HFFc6 (cell line): ENCODE measurements at regions not wholly inside any gene's neighbourhood (a gene's known extent, or its start where the extent isn't known, plus 50 kb on each side); places are given as distances from the start of the nearest gene placed in this dataset.
"Not testable (repeated sequence)": the region's sequence is repeated elsewhere in the genome, so short reads cannot be mapped to it uniquely, and the experiment has no call there.

Experiments used
- DNase-seq: peaks from one replicate; pipeline ENCODE4 v3.0.0-alpha.2; 2018
- H3K27ac Mint-ChIP-seq: 2 replicates; pipeline ENCODE4 v1.8.0; 2020; ENCODE audit warnings: mild to moderate bottlenecking, mixed read lengths
- H3K27me3 Mint-ChIP-seq: 2 replicates; pipeline ENCODE4 v1.8.0; 2021; ENCODE audit warnings: mild to moderate bottlenecking, moderate library complexity, mixed read lengths; ENCODE audit not compliant: insufficient read depth
- H3K36me3 Mint-ChIP-seq: 2 replicates; pipeline ENCODE4 v1.8.0; 2021; ENCODE audit warnings: low read depth, mixed read lengths
- H3K4me1 Mint-ChIP-seq: 2 replicates; pipeline ENCODE4 v1.8.0; 2020; ENCODE audit warnings: low read depth, mixed read lengths
- H3K4me3 Mint-ChIP-seq: 2 replicates; pipeline ENCODE4 v1.8.0; 2020; ENCODE audit warnings: mild to moderate bottlenecking, moderate library complexity, mixed read lengths
- H3K9me3 Mint-ChIP-seq: 2 replicates; pipeline ENCODE4 v1.8.0; 2020; ENCODE audit warnings: mild to moderate bottlenecking, mixed read lengths
- CTCF ChIP-seq: fragments of 200-600 bp; sonication (generic); IDR thresholded peaks from 2 replicates; pipeline ENCODE4 v1.5.0; 2021; ENCODE audit warnings: antibody characterized with exemption, mild to moderate bottlenecking

DNA sequence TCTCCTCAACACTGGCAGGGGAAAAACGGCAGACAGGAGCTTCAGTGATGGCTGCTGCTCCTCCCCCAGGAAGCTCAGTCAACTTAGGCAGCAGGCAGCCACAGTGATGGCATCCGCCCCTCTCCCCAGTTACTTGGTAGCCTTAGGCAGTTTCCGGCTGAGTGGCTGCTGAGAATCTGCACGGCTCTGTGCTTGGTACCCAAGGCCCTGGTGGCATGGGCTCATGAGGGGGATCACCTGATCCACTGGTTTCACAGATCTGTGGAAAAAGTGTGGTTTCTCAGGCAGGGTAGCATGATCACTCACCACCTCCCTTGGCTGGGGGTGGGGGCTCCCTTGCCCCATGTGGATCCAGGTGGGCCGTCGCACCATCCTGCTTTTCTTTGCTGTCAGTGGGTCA, 244.6 kb upstream of the MDGA2 start:
- Mint-ChIP-seq H3K36me3 (no peaks in the 10 kb centered on the region), H3K9me3 (peaks cover 27% of the 10 kb centered on the region), H3K4me1 (no peaks in the 10 kb centered on the region), H3K27me3 (no peaks in the 10 kb centered on the region; the same call in 1 of the 2 replicates), H3K27ac (no peak overlapping the region), H3K4me3 (no peak overlapping the region)
- no peak for DNase-seq
- TF ChIP-seq CTCF: no peak

GRCh38 chr14:47919334-47919846, 244.0 kb upstream of the MDGA2 start:
- H3K9me3 Mint-ChIP-seq: peaks cover 29% of the 10 kb centered on the region
- no peaks in the 10 kb centered on the region for H3K36me3 Mint-ChIP-seq
- H3K27me3 Mint-ChIP-seq: no peaks in the 10 kb centered on the region; the same call in 1 of the 2 replicates
- TF ChIP-seq CTCF: no peak
- H3K27ac Mint-ChIP-seq: no peak overlapping the region
- no peaks in the 10 kb centered on the region for H3K4me1 Mint-ChIP-seq
- H3K4me3 Mint-ChIP-seq: no peak overlapping the region
- no peak for DNase-seq

DNA sequence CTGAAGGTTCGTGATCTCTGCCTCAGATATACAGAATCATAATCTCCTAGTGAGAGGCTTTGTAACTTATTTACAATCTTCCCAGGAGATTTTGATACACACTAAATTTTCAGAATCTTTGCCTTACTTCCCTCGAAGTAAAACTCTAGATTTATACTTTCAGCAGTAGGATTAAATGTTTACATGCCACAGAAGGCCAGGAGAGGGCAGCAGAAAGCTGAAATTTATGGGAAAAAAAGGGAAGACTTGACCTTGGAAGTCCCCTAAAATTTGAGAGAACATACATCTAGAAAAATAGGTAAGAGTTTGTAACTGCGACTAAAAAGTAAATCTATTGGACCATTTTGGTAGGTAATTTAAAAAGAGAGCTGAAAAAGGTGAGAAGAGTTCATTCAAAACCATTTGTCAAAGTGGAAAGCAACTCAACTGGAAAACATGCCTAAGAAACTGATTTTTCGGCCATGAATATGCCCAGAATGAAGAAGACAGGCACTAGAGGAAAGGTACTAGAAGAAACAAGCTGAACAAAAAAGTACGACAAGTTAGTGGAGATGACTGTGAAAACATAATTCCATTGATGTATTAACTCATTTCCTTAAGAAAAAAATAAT, 242.0 kb upstream of the MDGA2 start:
- DNase-seq: no peak
- Mint-ChIP-seq H3K27me3 (no peaks in the 10 kb centered on the region; the same call in 1 of the 2 replicates), H3K36me3 (no peaks in the 10 kb centered on the region), H3K27ac (no peak overlapping the region), H3K4me1 (no peaks in the 10 kb centered on the region), H3K9me3 (peaks cover 10% of the 10 kb centered on the region), H3K4me3 (no peak overlapping the region)
- TF ChIP-seq CTCF: peak; percentile 65; the same call in 1 of the 2 replicates

- peaks cover 21% of the 10 kb centered on the region for H3K9me3 Mint-ChIP-seq
- DNase-seq, H3K27ac Mint-ChIP-seq, H3K4me3 Mint-ChIP-seq, H3K4me1 Mint-ChIP-seq, H3K36me3 Mint-ChIP-seq, H3K27me3 Mint-ChIP-seq: not testable (repeated sequence)
These were observed 225.7 kb upstream of the MDGA2 start for GRCh38 chr14:47901141-47901540.

- no peak overlapping the region for H3K4me3 Mint-ChIP-seq
- peaks cover 21% of the 10 kb centered on the region for H3K9me3 Mint-ChIP-seq
- no peaks in the 10 kb centered on the region for H3K4me1 Mint-ChIP-seq
- no peak overlapping the region for H3K27ac Mint-ChIP-seq
- H3K36me3 Mint-ChIP-seq: no peaks in the 10 kb centered on the region
- no peak for DNase-seq
- H3K27me3 Mint-ChIP-seq: no peaks in the 10 kb centered on the region
- no peak for TF ChIP-seq CTCF
These were observed 224.3 kb upstream of the MDGA2 start for GRCh38 chr14:47899685-47900084.

GRCh38 chr14:47874350-47874749, 198.9 kb upstream of the MDGA2 start:
- Mint-ChIP-seq H3K27ac (no peak overlapping the region), H3K27me3 (no peaks in the 10 kb centered on the region), H3K4me3 (no peak overlapping the region), H3K9me3 (peaks cover 43% of the 10 kb centered on the region), H3K4me1 (no peaks in the 10 kb centered on the region), H3K36me3 (no peaks in the 10 kb centered on the region)
- TF ChIP-seq CTCF: no peak
- no peak for DNase-seq
